Chondrocyte (in vitro differentiated cells): ENCODE measurements at regions not wholly inside any gene's neighbourhood (a gene's known extent, or its start where the extent isn't known, plus 50 kb on each side); places are given as distances from the start of the nearest gene placed in this dataset.
"Not testable (repeated sequence)": the region's sequence is repeated elsewhere in the genome, so short reads cannot be mapped to it uniquely, and the experiment has no call there.

Experiments
- DNase-seq: peaks from one replicate; pipeline ENCODE4 v3.0.0; 2021; ENCODE audit warnings: mixed read lengths, low spot score
- H3K27ac Mint-ChIP-seq: one replicate; pipeline ENCODE4 v1.8.0; 2021; ENCODE audit warnings: mild to moderate bottlenecking, moderate library complexity, mixed read lengths; ENCODE audit not compliant: unreplicated experiment
- H3K27me3 Mint-ChIP-seq: 2 replicates; pipeline ENCODE4 v1.8.0; 2021; ENCODE audit warnings: low read depth, mixed read lengths
- H3K36me3 Mint-ChIP-seq: 2 replicates; pipeline ENCODE4 v1.8.0; 2021; ENCODE audit warnings: low read depth, mixed read lengths
- H3K4me1 Mint-ChIP-seq: 2 replicates; pipeline ENCODE4 v1.8.0; 2021; ENCODE audit warnings: low read depth, mild to moderate bottlenecking, mixed read lengths
- H3K4me3 Mint-ChIP-seq: one replicate; pipeline ENCODE4 v1.8.0; 2021; ENCODE audit warnings: mild to moderate bottlenecking, moderate library complexity, mixed read lengths; ENCODE audit not compliant: unreplicated experiment
- H3K9me3 Mint-ChIP-seq: 2 replicates; pipeline ENCODE4 v1.8.0; 2021; ENCODE audit warnings: low read depth, mixed read lengths
- TF ChIP-seq, protein P1 (sequence below): fragments of 200-600 bp; sonication (generic); IDR thresholded peaks from 2 replicates; pipeline ENCODE4 v1.5.0; 2021; ENCODE audit warnings: antibody characterized with exemption, mild to moderate bottlenecking, moderate library complexity

GRCh38 chr7:118429141-118429540, 204.6 kb downstream of the ANKRD7 start:
- no peak overlapping the region for H3K27ac Mint-ChIP-seq
- no peaks in the 10 kb centered on the region for H3K4me1 Mint-ChIP-seq
- H3K36me3 Mint-ChIP-seq, result no peaks in the 10 kb centered on the region
- TF ChIP-seq, protein P1, sequence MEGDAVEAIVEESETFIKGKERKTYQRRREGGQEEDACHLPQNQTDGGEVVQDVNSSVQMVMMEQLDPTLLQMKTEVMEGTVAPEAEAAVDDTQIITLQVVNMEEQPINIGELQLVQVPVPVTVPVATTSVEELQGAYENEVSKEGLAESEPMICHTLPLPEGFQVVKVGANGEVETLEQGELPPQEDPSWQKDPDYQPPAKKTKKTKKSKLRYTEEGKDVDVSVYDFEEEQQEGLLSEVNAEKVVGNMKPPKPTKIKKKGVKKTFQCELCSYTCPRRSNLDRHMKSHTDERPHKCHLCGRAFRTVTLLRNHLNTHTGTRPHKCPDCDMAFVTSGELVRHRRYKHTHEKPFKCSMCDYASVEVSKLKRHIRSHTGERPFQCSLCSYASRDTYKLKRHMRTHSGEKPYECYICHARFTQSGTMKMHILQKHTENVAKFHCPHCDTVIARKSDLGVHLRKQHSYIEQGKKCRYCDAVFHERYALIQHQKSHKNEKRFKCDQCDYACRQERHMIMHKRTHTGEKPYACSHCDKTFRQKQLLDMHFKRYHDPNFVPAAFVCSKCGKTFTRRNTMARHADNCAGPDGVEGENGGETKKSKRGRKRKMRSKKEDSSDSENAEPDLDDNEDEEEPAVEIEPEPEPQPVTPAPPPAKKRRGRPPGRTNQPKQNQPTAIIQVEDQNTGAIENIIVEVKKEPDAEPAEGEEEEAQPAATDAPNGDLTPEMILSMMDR, result no peak
- H3K9me3 Mint-ChIP-seq, result peaks cover 10% of the 10 kb centered on the region
- DNase-seq, result no peak
- H3K27me3 Mint-ChIP-seq, result peaks cover 2% of the 10 kb centered on the region
- no peak overlapping the region for H3K4me3 Mint-ChIP-seq

DNA sequence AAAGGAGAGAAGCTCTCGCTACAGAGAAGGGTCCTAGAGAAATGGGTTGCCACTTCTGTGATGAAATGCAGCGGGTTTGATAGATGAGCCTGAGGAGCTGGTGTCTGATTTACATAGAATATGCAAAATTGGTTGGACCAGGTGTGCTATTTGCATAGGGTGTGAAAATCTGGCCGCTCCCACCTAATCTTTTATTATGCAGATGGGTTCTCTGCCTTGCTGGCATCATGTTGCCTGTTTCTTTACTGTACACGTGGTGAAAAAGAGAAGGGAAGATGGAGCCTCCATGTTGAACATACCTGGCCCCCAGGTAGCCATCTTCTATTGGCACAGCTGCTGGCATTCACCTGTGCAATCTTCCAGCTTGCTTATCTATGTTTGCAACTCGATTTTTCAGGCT, 212.2 kb downstream of the ANKRD7 start:
- TF ChIP-seq, protein P1, result no peak
- H3K27ac Mint-ChIP-seq, result no peak overlapping the region
- no peaks in the 10 kb centered on the region for H3K4me1 Mint-ChIP-seq
- H3K27me3 Mint-ChIP-seq, result no peaks in the 10 kb centered on the region
- no peak overlapping the region for H3K4me3 Mint-ChIP-seq
- no peak for DNase-seq
- no peaks in the 10 kb centered on the region for H3K36me3 Mint-ChIP-seq
- H3K9me3 Mint-ChIP-seq, result peaks cover 35% of the 10 kb centered on the region

- not testable (repeated sequence) for H3K4me3 Mint-ChIP-seq, H3K4me1 Mint-ChIP-seq, H3K9me3 Mint-ChIP-seq, H3K27me3 Mint-ChIP-seq, H3K36me3 Mint-ChIP-seq, DNase-seq, H3K27ac Mint-ChIP-seq
These were observed 224.5 kb downstream of the ANKRD7 start for GRCh38 chr7:118449030-118449429.

- no peaks in the 10 kb centered on the region for H3K9me3 Mint-ChIP-seq
- H3K36me3 Mint-ChIP-seq, result no peaks in the 10 kb centered on the region
- H3K27me3 Mint-ChIP-seq, result no peaks in the 10 kb centered on the region
- no peak overlapping the region for H3K27ac Mint-ChIP-seq
- H3K4me3 Mint-ChIP-seq, result no peak overlapping the region
- TF ChIP-seq, protein P1, result no peak
- no peaks in the 10 kb centered on the region for H3K4me1 Mint-ChIP-seq
- no peak for DNase-seq
These were observed 225.5 kb downstream of the ANKRD7 start for GRCh38 chr7:118449797-118450567.

- H3K9me3 Mint-ChIP-seq, result no peaks in the 10 kb centered on the region
- peaks cover 2% of the 10 kb centered on the region for H3K27me3 Mint-ChIP-seq
- H3K4me1 Mint-ChIP-seq, result no peaks in the 10 kb centered on the region
- H3K36me3 Mint-ChIP-seq, result no peaks in the 10 kb centered on the region
- H3K27ac Mint-ChIP-seq, result no peak overlapping the region
- TF ChIP-seq, protein P1, result no peak
- no peak overlapping the region for H3K4me3 Mint-ChIP-seq
- no peak for DNase-seq
These were observed 227.6 kb downstream of the ANKRD7 start for GRCh38 chr7:118452128-118452527.

GRCh38 chr7:118467381-118467780, 242.9 kb downstream of the ANKRD7 start:
- Mint-ChIP-seq H3K36me3 (no peaks in the 10 kb centered on the region), H3K4me1 (no peaks in the 10 kb centered on the region), H3K27me3 (peaks cover 2% of the 10 kb centered on the region), H3K9me3 (no peaks in the 10 kb centered on the region), H3K27ac (no peak overlapping the region), H3K4me3 (no peak overlapping the region)
- TF ChIP-seq, protein P1, result no peak
- DNase-seq, result no peak
